ENCODE measurements at regions not wholly inside any gene's neighbourhood (a gene's known extent, or its start where the extent isn't known, plus 50 kb on each side); places are given as distances from the start of the nearest gene placed in this dataset.

DNA sequence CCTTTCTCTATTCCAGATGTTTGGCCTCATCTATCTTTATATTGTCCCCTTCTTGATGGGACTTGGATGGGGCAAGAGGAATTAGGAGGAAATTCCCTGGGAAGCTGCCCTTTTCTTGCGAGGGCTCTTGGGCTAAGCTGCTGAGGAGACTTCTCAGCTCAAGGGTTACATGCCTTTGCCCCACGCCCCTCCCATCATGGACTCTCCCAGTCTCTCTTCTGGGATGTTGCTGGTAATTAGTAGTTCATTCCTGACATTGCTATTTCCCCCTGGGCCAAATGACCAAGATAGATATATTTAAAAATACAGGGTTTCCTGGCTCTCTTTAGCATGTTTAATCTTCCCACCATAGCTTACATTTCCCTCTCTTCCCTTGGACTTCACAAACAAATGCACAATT lies 90.6 kb upstream of the RALGPS2 start:
- TF ChIP-seq, protein P1, sequence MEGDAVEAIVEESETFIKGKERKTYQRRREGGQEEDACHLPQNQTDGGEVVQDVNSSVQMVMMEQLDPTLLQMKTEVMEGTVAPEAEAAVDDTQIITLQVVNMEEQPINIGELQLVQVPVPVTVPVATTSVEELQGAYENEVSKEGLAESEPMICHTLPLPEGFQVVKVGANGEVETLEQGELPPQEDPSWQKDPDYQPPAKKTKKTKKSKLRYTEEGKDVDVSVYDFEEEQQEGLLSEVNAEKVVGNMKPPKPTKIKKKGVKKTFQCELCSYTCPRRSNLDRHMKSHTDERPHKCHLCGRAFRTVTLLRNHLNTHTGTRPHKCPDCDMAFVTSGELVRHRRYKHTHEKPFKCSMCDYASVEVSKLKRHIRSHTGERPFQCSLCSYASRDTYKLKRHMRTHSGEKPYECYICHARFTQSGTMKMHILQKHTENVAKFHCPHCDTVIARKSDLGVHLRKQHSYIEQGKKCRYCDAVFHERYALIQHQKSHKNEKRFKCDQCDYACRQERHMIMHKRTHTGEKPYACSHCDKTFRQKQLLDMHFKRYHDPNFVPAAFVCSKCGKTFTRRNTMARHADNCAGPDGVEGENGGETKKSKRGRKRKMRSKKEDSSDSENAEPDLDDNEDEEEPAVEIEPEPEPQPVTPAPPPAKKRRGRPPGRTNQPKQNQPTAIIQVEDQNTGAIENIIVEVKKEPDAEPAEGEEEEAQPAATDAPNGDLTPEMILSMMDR (IDR thresholded peaks at IDR 0.05; ENCODE audit: low read depth, low read length): no peak
- no peak for TF ChIP-seq EZH2phosphoT487 (IDR thresholded peaks at IDR 0.05; ENCODE audit: low read depth)
